ENCODE measurements at regions not wholly inside any gene's neighbourhood (a gene's known extent, or its start where the extent isn't known, plus 50 kb on each side); places are given as distances from the start of the nearest gene placed in this dataset.
"Not testable (repeated sequence)": the region's sequence is repeated elsewhere in the genome, so short reads cannot be mapped to it uniquely, and the experiment has no call there.

GRCh38 chr1:38489844-38490270, 369.7 kb downstream of the RRAGC start:
- no peaks in the 10 kb centered on the region for H3K4me1 ChIP-seq (ENCODE audit: control insufficient read depth, insufficient read depth, low read length, unreplicated experiment)
- H3K4me3 ChIP-seq (ENCODE audit: low read depth, low read length) = no peak overlapping the region
- H3K27me3 ChIP-seq (ENCODE audit: insufficient read depth, low read length) = no peaks in the 10 kb centered on the region
- no peak overlapping the region for H2AFZ ChIP-seq (ENCODE audit: low read length, unreplicated experiment)
- H3K27ac ChIP-seq (ENCODE audit: low read depth, low read length) = no peak overlapping the region
- no peaks in the 10 kb centered on the region for H3K36me3 ChIP-seq (ENCODE audit: insufficient read depth, low read length)
- no peaks in the 10 kb centered on the region for H3K79me2 ChIP-seq (ENCODE audit: control insufficient read depth, insufficient read depth, low read length, unreplicated experiment)

- Histone ChIP-seq H3K79me2 (ENCODE audit: control insufficient read depth, insufficient read depth, low read length, unreplicated experiment) (no peaks in the 10 kb centered on the region), H3K4me1 (ENCODE audit: control insufficient read depth, insufficient read depth, low read length, unreplicated experiment) (no peaks in the 10 kb centered on the region), H3K27ac (ENCODE audit: low read depth, low read length) (no peak overlapping the region), H3K27me3 (ENCODE audit: insufficient read depth, low read length) (no peaks in the 10 kb centered on the region), H3K36me3 (ENCODE audit: insufficient read depth, low read length) (no peaks in the 10 kb centered on the region), H2AFZ (ENCODE audit: low read length, unreplicated experiment) (no peak overlapping the region), H3K4me3 (ENCODE audit: low read depth, low read length) (no peak overlapping the region)
Observed at GRCh38 chr1:38488162-38488898, 371.2 kb downstream of the RRAGC start.

GRCh38 chr1:38487396-38487795, 372.2 kb downstream of the RRAGC start:
- no peaks in the 10 kb centered on the region for H3K36me3 ChIP-seq (ENCODE audit: insufficient read depth, low read length)
- H3K4me3 ChIP-seq (ENCODE audit: low read depth, low read length) = no peak overlapping the region
- H2AFZ ChIP-seq (ENCODE audit: low read length, unreplicated experiment) = no peak overlapping the region
- no peaks in the 10 kb centered on the region for H3K79me2 ChIP-seq (ENCODE audit: control insufficient read depth, insufficient read depth, low read length, unreplicated experiment)
- H3K27me3 ChIP-seq (ENCODE audit: insufficient read depth, low read length) = no peaks in the 10 kb centered on the region
- H3K27ac ChIP-seq (ENCODE audit: low read depth, low read length) = no peak overlapping the region
- no peaks in the 10 kb centered on the region for H3K4me1 ChIP-seq (ENCODE audit: control insufficient read depth, insufficient read depth, low read length, unreplicated experiment)

GRCh38 chr1:38486085-38486484, 373.5 kb downstream of the RRAGC start:
- Histone ChIP-seq H3K4me3 (ENCODE audit: low read depth, low read length) (no peak overlapping the region), H3K79me2 (ENCODE audit: control insufficient read depth, insufficient read depth, low read length, unreplicated experiment) (no peaks in the 10 kb centered on the region), H2AFZ (ENCODE audit: low read length, unreplicated experiment) (no peak overlapping the region), H3K27ac (ENCODE audit: low read depth, low read length) (no peak overlapping the region), H3K36me3 (ENCODE audit: insufficient read depth, low read length) (no peaks in the 10 kb centered on the region), H3K4me1 (ENCODE audit: control insufficient read depth, insufficient read depth, low read length, unreplicated experiment) (no peaks in the 10 kb centered on the region), H3K27me3 (ENCODE audit: insufficient read depth, low read length) (no peaks in the 10 kb centered on the region)

GRCh38 chr1:38481871-38482826, 377.4 kb downstream of the RRAGC start:
- Histone ChIP-seq H3K27me3 (ENCODE audit: insufficient read depth, low read length) (peaks cover 4% of the 10 kb centered on the region; the same call in 1 of the 2 replicates), H3K27ac (ENCODE audit: low read depth, low read length) (no peak overlapping the region), H3K79me2 (ENCODE audit: control insufficient read depth, insufficient read depth, low read length, unreplicated experiment) (no peaks in the 10 kb centered on the region), H3K36me3 (ENCODE audit: insufficient read depth, low read length) (no peaks in the 10 kb centered on the region), H2AFZ (ENCODE audit: low read length, unreplicated experiment) (no peak overlapping the region), H3K4me1 (ENCODE audit: control insufficient read depth, insufficient read depth, low read length, unreplicated experiment) (no peaks in the 10 kb centered on the region), H3K4me3 (ENCODE audit: low read depth, low read length) (no peak overlapping the region)

- H3K79me2 ChIP-seq (ENCODE audit: control insufficient read depth, insufficient read depth, low read length, unreplicated experiment); H3K27ac ChIP-seq (ENCODE audit: low read depth, low read length); H2AFZ ChIP-seq (ENCODE audit: low read length, unreplicated experiment); H3K4me3 ChIP-seq (ENCODE audit: low read depth, low read length); H3K36me3 ChIP-seq (ENCODE audit: insufficient read depth, low read length); H3K4me1 ChIP-seq (ENCODE audit: control insufficient read depth, insufficient read depth, low read length, unreplicated experiment): not testable (repeated sequence)
- peaks cover 26% of the 10 kb centered on the region for H3K27me3 ChIP-seq (ENCODE audit: insufficient read depth, low read length)
Observed at GRCh38 chr1:38479662-38480061, 379.9 kb downstream of the RRAGC start.

GRCh38 chr1:38477811-38478210, 381.8 kb downstream of the RRAGC start:
- peaks cover 32% of the 10 kb centered on the region for H3K27me3 ChIP-seq (ENCODE audit: insufficient read depth, low read length)
- H3K4me3 ChIP-seq (ENCODE audit: low read depth, low read length) = no peak overlapping the region
- H2AFZ ChIP-seq (ENCODE audit: low read length, unreplicated experiment) = no peak overlapping the region
- no peaks in the 10 kb centered on the region for H3K36me3 ChIP-seq (ENCODE audit: insufficient read depth, low read length)
- H3K27ac ChIP-seq (ENCODE audit: low read depth, low read length) = no peak overlapping the region
- no peaks in the 10 kb centered on the region for H3K79me2 ChIP-seq (ENCODE audit: control insufficient read depth, insufficient read depth, low read length, unreplicated experiment)
- no peaks in the 10 kb centered on the region for H3K4me1 ChIP-seq (ENCODE audit: control insufficient read depth, insufficient read depth, low read length, unreplicated experiment)

GRCh38 chr1:38476850-38477178, 382.8 kb downstream of the RRAGC start:
- Histone ChIP-seq H3K4me1 (ENCODE audit: control insufficient read depth, insufficient read depth, low read length, unreplicated experiment) (no peaks in the 10 kb centered on the region), H3K4me3 (ENCODE audit: low read depth, low read length) (no peak overlapping the region)

GRCh38 chr1:38476111-38476849, 383.3 kb downstream of the RRAGC start:
- H3K27me3 ChIP-seq (ENCODE audit: insufficient read depth, low read length) = peaks cover 32% of the 10 kb centered on the region
- H3K4me1 ChIP-seq (ENCODE audit: control insufficient read depth, insufficient read depth, low read length, unreplicated experiment) = no peaks in the 10 kb centered on the region
- no peak overlapping the region for H3K27ac ChIP-seq (ENCODE audit: low read depth, low read length)
- no peak overlapping the region for H3K4me3 ChIP-seq (ENCODE audit: low read depth, low read length)
- no peaks in the 10 kb centered on the region for H3K79me2 ChIP-seq (ENCODE audit: control insufficient read depth, insufficient read depth, low read length, unreplicated experiment)
- H3K36me3 ChIP-seq (ENCODE audit: insufficient read depth, low read length) = no peaks in the 10 kb centered on the region
- H2AFZ ChIP-seq (ENCODE audit: low read length, unreplicated experiment) = no peak overlapping the region

More at GRCh38 chr1:38476850-38477178, 382.8 kb downstream of the RRAGC start:
- Histone ChIP-seq H2AFZ (ENCODE audit: low read length, unreplicated experiment) (no peak overlapping the region), H3K27ac (ENCODE audit: low read depth, low read length) (no peak overlapping the region), H3K79me2 (ENCODE audit: control insufficient read depth, insufficient read depth, low read length, unreplicated experiment) (no peaks in the 10 kb centered on the region), H3K36me3 (ENCODE audit: insufficient read depth, low read length) (no peaks in the 10 kb centered on the region), H3K27me3 (ENCODE audit: insufficient read depth, low read length) (peaks cover 32% of the 10 kb centered on the region)

GRCh38 chr1:38475624-38476005, 384.0 kb downstream of the RRAGC start:
- Histone ChIP-seq H2AFZ (ENCODE audit: low read length, unreplicated experiment) (no peak overlapping the region), H3K4me3 (ENCODE audit: low read depth, low read length) (no peak overlapping the region)

More at GRCh38 chr1:38475624-38476005, 384.0 kb downstream of the RRAGC start:
- H3K79me2 ChIP-seq (ENCODE audit: control insufficient read depth, insufficient read depth, low read length, unreplicated experiment) = no peaks in the 10 kb centered on the region
- H3K27me3 ChIP-seq (ENCODE audit: insufficient read depth, low read length) = peaks cover 32% of the 10 kb centered on the region
- H3K36me3 ChIP-seq (ENCODE audit: insufficient read depth, low read length) = no peaks in the 10 kb centered on the region
- H3K4me1 ChIP-seq (ENCODE audit: control insufficient read depth, insufficient read depth, low read length, unreplicated experiment) = no peaks in the 10 kb centered on the region
- H3K27ac ChIP-seq (ENCODE audit: low read depth, low read length) = no peak overlapping the region
